ENCODE measurements at regions not wholly inside any gene's neighbourhood (a gene's known extent, or its start where the extent isn't known, plus 50 kb on each side); places are given as distances from the start of the nearest gene placed in this dataset.

DNA sequence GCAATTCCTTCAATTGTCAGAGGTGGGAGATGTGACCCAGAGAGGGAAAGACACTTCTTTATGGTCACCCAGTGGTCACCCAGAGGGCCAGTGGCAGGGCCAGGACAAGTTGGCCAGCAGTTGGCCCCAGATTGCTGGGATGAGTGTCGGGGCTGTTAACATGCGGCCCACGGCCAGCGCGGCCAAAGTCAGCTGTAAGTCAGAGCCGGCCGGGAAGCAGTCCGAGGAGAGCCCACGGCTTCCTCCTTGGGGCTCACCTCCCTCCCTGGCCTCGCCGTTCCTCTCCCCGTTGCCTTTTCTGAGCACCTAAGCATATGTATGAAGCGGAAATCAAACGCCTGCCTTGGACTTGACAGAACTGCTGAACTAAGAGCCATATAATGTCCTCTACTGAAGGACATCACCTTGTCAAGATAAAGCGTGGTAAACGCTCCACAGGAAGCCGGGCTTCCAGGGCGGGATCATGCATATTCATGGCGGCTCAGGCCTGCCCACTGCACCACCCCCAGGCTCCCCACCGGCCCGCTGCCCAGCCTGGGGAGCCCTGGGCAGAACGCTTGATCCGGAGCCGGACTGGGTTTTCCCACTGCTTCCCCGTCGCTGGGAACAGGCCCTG is 245.4 kb upstream of the POU3F1 start (continued):
- TF ChIP-seq ZNF280A (IDR thresholded peaks at IDR 0.05; ENCODE audit: low read depth, partially characterized antibody) (no peak), RBM22 (IDR thresholded peaks at IDR 0.05; ENCODE audit: low read depth, low read length, poor library complexity, severe bottlenecking) (no peak), ZFP1 (CRISPR knock-in tag; IDR thresholded peaks at IDR 0.05) (no peak), NRF1 (conservative IDR thresholded peaks at IDR 0.05 in 1 of 2, IDR thresholded peaks at IDR 0.05 in 1 of 2) (peak; percentile 34 to 59; a peak in 3 of 4 replicates), DPF2 (IDR thresholded peaks at IDR 0.05) (peak; percentile 54; the same call in 1 of the 2 replicates), FUS (optimal IDR thresholded peaks at IDR 0.05; ENCODE audit: low read depth, low read length) (no peak), ZNF507 (tag; conservative IDR thresholded peaks at IDR 0.05) (no peak), MAFF (IDR thresholded peaks at IDR 0.05; ENCODE audit: low read length) (no peak), DMBX1 (CRISPR knock-in tag; IDR thresholded peaks at IDR 0.05; ENCODE audit: borderline replicate concordance) (peak; percentile 77; the same call in 1 of the 2 replicates), SETDB1 (IDR thresholded peaks at IDR 0.05; ENCODE audit: low read length) (no peak), FOXK2 (conservative IDR thresholded peaks at IDR 0.05 in 1 of 2, IDR thresholded peaks at IDR 0.05 in 1 of 2; ENCODE audit: low read depth in 2 of 2) (no peak), ZNF174 (CRISPR knock-in tag; IDR thresholded peaks at IDR 0.05) (no peak)
- TF ChIP-seq, protein P1, sequence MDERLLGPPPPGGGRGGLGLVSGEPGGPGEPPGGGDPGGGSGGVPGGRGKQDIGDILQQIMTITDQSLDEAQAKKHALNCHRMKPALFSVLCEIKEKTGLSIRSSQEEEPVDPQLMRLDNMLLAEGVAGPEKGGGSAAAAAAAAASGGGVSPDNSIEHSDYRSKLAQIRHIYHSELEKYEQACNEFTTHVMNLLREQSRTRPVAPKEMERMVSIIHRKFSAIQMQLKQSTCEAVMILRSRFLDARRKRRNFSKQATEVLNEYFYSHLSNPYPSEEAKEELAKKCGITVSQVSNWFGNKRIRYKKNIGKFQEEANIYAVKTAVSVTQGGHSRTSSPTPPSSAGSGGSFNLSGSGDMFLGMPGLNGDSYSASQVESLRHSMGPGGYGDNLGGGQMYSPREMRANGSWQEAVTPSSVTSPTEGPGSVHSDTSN (CRISPR knock-in tag; IDR thresholded peaks at IDR 0.05; ENCODE audit: low read depth): no peak
- TF ChIP-seq, protein P1 (tag; conservative IDR thresholded peaks at IDR 0.05; ENCODE audit: low read depth): no peak
- TF ChIP-seq, protein P2, sequence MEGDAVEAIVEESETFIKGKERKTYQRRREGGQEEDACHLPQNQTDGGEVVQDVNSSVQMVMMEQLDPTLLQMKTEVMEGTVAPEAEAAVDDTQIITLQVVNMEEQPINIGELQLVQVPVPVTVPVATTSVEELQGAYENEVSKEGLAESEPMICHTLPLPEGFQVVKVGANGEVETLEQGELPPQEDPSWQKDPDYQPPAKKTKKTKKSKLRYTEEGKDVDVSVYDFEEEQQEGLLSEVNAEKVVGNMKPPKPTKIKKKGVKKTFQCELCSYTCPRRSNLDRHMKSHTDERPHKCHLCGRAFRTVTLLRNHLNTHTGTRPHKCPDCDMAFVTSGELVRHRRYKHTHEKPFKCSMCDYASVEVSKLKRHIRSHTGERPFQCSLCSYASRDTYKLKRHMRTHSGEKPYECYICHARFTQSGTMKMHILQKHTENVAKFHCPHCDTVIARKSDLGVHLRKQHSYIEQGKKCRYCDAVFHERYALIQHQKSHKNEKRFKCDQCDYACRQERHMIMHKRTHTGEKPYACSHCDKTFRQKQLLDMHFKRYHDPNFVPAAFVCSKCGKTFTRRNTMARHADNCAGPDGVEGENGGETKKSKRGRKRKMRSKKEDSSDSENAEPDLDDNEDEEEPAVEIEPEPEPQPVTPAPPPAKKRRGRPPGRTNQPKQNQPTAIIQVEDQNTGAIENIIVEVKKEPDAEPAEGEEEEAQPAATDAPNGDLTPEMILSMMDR (IDR thresholded peaks at IDR 0.05 in 2 of 3, conservative IDR thresholded peaks at IDR 0.05 in 1 of 3; ENCODE audit: insufficient read depth in 2 of 3, low read depth in 1 of 3, low read length in 3 of 3): peak in 2 of 3 experiments; percentile 2 to 22; a peak in 1 of 6 replicates
- TF ChIP-seq, protein P3, sequence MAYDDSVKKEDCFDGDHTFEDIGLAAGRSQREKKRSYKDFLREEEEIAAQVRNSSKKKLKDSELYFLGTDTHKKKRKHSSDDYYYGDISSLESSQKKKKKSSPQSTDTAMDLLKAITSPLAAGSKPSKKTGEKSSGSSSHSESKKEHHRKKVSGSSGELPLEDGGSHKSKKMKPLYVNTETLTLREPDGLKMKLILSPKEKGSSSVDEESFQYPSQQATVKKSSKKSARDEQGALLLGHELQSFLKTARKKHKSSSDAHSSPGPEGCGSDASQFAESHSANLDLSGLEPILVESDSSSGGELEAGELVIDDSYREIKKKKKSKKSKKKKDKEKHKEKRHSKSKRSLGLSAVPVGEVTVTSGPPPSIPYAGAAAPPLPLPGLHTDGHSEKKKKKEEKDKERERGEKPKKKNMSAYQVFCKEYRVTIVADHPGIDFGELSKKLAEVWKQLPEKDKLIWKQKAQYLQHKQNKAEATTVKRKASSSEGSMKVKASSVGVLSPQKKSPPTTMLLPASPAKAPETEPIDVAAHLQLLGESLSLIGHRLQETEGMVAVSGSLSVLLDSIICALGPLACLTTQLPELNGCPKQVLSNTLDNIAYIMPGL (CRISPR knock-in tag; IDR thresholded peaks at IDR 0.05): 0 out of 2 replicates have a peak, but pooled peaks have one; percentile 41

Measured in K562 (cell line).